ENCODE measurements at regions not wholly inside any gene's neighbourhood (a gene's known extent, or its start where the extent isn't known, plus 50 kb on each side); places are given as distances from the start of the nearest gene placed in this dataset.

GRCh38 chr13:74305876-74306275 is 171.7 kb upstream of the KLF12 start:
- Histone ChIP-seq H3K4me1 (replicated peaks in 1 of 4; ENCODE audit: control insufficient read depth in 3 of 4, insufficient read depth in 4 of 4, low read length in 3 of 4) (peaks cover 0 to 9% (median 3%) of the 10 kb centered on the region in 4 experiments; a peak in 5 of 7 replicates), H3K27me3 (replicated peaks in 1 of 4; ENCODE audit: control insufficient read depth in 3 of 4, extremely low read depth in 1 of 4, insufficient read depth in 3 of 4, low read length in 3 of 4) (no peaks in the 10 kb centered on the region), H3K14ac (ENCODE audit: insufficient read length) (no peak overlapping the region), H2AK5ac (ENCODE audit: low read depth, low read length) (no peak overlapping the region), H3K23me2 (ENCODE audit: low read depth, low read length) (no peaks in the 10 kb centered on the region), H3K9me3 (ENCODE audit: insufficient read depth in 2 of 2, low read depth in 1 of 2, low read length in 1 of 2) (no peaks in the 10 kb centered on the region), H3K27ac (ENCODE audit: low read depth, low read length) (no peak overlapping the region), H2BK12ac (ENCODE audit: low read depth, low read length) (no peak overlapping the region), H3K18ac (ENCODE audit: extremely low read depth, low read length) (no peak overlapping the region), H4K5ac (ENCODE audit: insufficient read length, low read depth, low read length) (no peak overlapping the region), H3K79me1 (ENCODE audit: low read depth, low read length) (no peaks in the 10 kb centered on the region), H4K20me1 (replicated peaks in 1 of 2; ENCODE audit: control insufficient read depth in 1 of 2, insufficient read depth in 2 of 2, low read length in 2 of 2) (no peaks in the 10 kb centered on the region), H3K79me2 (ENCODE audit: control insufficient read depth in 1 of 2, insufficient read depth in 2 of 2, low read length in 2 of 2) (no peaks in the 10 kb centered on the region), H4K8ac (ENCODE audit: extremely low read depth, insufficient read depth, low read length) (no peak overlapping the region), H3K56ac (replicated peaks; ENCODE audit: insufficient read length, low read depth, low read length) (no peak overlapping the region), H3K4me2 (ENCODE audit: insufficient read depth in 1 of 2, low read depth in 2 of 2, low read length in 2 of 2) (no peak overlapping the region), H3K9ac (replicated peaks in 1 of 4; ENCODE audit: extremely low read depth in 1 of 4, low read depth in 3 of 4, low read length in 3 of 4) (no peak overlapping the region), H3K23ac (ENCODE audit: insufficient read length) (no peak overlapping the region), H2BK120ac (replicated peaks; ENCODE audit: low read depth, low read length) (no peak overlapping the region), H2BK5ac (ENCODE audit: low read depth, low read length) (no peak overlapping the region), H2BK15ac (ENCODE audit: low read length) (no peak overlapping the region), H3K4ac (replicated peaks; ENCODE audit: insufficient read length, low read depth, low read length) (no peak overlapping the region), H3K36me3 (ENCODE audit: control insufficient read depth in 2 of 4, insufficient read depth in 4 of 4, low read length in 3 of 4) (no peaks in the 10 kb centered on the region), H2BK20ac (ENCODE audit: low read length) (no peak overlapping the region), H3K4me3 (ENCODE audit: extremely low read depth in 1 of 4, insufficient read depth in 2 of 4, low read depth in 3 of 4, low read length in 4 of 4) (no peak overlapping the region), H2AFZ (ENCODE audit: low read length) (0 out of 2 replicates have a peak overlapping the region, but pooled peaks have one; percentile 37), H4K91ac (replicated peaks; ENCODE audit: insufficient read length, low read length) (no peak overlapping the region)
- ChIA-PET CTCF (ENCODE audit: partially characterized antibody) (interaction anchor here (2.2 kb wide), 1 partner anchor 9 kb away, joined by 4 read pairs; no protein-coding TSS in a partner anchor), POLR2A (ENCODE audit: partially characterized antibody) (no interaction called here)
- FAIRE-seq = peak; percentile 93
- DNase-seq (ENCODE audit: low read depth in 1 of 2, low spot score in 2 of 2) = no peak
- TF ChIP-seq SAP30 (IDR thresholded peaks at IDR 0.05; ENCODE audit: insufficient read depth, insufficient replicate concordance, low read length) (no peak), TAF1 (IDR thresholded peaks at IDR 0.05; ENCODE audit: low read depth, low read length) (no peak), SP1 (IDR thresholded peaks at IDR 0.05; ENCODE audit: low read depth, low read length) (no peak), BRCA1 (IDR thresholded peaks at IDR 0.05; ENCODE audit: low read depth, low read length) (no peak), TAF7 (optimal IDR thresholded peaks at IDR 0.05; ENCODE audit: borderline replicate concordance, low read depth, low read length) (no peak), JUND (IDR thresholded peaks at IDR 0.05; ENCODE audit: low read length) (peak; percentile 70), CREB1 (IDR thresholded peaks at IDR 0.05) (peak; percentile 50; the same call in 1 of the 2 replicates), KDM1A (IDR thresholded peaks at IDR 0.05; ENCODE audit: borderline replicate concordance, low read length) (no peak), MAFK (IDR thresholded peaks at IDR 0.05; ENCODE audit: low read depth, low read length) (no peak)
- TF ChIP-seq, protein P1, sequence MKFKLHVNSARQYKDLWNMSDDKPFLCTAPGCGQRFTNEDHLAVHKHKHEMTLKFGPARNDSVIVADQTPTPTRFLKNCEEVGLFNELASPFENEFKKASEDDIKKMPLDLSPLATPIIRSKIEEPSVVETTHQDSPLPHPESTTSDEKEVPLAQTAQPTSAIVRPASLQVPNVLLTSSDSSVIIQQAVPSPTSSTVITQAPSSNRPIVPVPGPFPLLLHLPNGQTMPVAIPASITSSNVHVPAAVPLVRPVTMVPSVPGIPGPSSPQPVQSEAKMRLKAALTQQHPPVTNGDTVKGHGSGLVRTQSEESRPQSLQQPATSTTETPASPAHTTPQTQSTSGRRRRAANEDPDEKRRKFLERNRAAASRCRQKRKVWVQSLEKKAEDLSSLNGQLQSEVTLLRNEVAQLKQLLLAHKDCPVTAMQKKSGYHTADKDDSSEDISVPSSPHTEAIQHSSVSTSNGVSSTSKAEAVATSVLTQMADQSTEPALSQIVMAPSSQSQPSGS (IDR thresholded peaks at IDR 0.05; ENCODE audit: low read length) = peak; percentile 95
- 21% methylated on average over 3 of the region's 3 CpGs; no CpG with 5 or more reads in 1 of the 2 experiments for WGBS, 2 experiments (ENCODE audit: extremely low coverage in 1 of 2, insufficient coverage in 1 of 2, insufficient read length in 1 of 2, insufficient replicate concordance in 2 of 2, low coverage in 1 of 2, low lambda C conversion rate in 2 of 2, missing lambda C conversion rate in 1 of 2)
